Activated T-cell treated with anti-CD3 and anti-CD28 coated beads, Interleukin-2, amount 50 U/mL, for 1 hour (primary cell): ENCODE measurements at regions not wholly inside any gene's neighbourhood (a gene's known extent, or its start where the extent isn't known, plus 50 kb on each side); places are given as distances from the start of the nearest gene placed in this dataset.
"Not testable (repeated sequence)": the region's sequence is repeated elsewhere in the genome, so short reads cannot be mapped to it uniquely, and the experiment has no call there.

ENCODE experiments used
- DNase-seq: peaks from one replicate; pipeline ENCODE4 v3.0.0-alpha.2; 2020

DNA sequence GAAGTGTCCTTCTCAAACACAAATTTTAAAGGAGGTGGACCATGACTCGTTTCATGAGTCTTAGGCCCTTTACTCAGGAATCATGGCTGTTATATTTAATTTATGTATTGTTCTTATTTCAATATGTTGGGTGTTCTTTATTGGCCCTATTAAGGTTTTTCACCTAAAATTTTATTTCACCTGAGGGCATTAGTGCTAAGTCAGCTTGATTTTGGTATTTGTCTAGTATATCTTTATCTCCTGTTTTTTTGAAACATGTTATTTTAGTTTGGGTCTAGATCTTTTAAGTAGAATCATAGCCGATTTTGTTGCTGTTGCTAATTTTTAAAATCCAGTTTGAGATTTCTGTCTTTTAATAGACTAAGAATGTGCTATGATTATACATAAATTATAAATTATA is 430.4 kb downstream of the RPS6KC1 start:
- DNase-seq: no peak

- no peak for DNase-seq
Observed at GRCh38 chr1:213484333-213484732, 433.3 kb downstream of the RPS6KC1 start.

DNA sequence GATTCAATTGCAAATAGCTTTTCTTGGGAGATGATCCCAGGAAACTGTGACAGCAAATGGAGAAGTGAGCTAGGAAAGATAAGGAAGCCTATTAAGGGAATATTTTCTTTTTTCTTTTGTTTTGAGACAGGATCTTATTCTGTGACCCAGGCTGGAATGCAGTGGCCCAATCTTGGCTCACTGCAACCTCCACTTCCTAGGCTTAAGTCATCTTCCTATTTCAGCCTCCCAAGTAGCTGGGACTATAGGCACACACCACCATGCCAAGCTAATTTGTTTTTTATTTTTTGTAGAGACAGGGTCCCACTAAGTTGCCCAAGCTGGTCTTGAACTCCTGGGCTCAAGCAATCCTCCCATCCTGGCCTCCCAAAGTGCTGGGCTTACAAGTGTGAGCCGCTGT is 433.7 kb downstream of the RPS6KC1 start:
- DNase-seq: no peak

DNA sequence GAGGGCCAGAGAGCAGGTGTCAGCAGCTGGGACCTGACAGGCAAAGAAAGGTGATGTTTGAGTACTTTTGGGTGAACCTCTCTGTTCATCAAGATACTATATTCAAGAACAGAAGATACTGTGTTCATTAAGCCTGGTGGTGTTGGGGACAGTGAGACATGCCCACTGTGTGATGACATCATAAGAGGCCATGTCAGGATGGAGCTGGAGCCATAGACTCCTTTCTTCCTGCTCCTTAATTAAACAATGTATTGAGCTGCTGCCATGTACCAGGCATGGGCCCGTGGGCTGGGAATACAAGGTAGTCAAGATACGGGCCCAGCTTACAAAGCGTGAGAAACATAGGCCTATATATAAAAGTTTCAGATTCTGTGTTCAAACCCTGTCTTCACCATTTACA is 435.4 kb downstream of the RPS6KC1 start:
- DNase-seq: no peak

GRCh38 chr1:213491468-213491867 is 440.4 kb downstream of the RPS6KC1 start:
- no peak for DNase-seq

DNA sequence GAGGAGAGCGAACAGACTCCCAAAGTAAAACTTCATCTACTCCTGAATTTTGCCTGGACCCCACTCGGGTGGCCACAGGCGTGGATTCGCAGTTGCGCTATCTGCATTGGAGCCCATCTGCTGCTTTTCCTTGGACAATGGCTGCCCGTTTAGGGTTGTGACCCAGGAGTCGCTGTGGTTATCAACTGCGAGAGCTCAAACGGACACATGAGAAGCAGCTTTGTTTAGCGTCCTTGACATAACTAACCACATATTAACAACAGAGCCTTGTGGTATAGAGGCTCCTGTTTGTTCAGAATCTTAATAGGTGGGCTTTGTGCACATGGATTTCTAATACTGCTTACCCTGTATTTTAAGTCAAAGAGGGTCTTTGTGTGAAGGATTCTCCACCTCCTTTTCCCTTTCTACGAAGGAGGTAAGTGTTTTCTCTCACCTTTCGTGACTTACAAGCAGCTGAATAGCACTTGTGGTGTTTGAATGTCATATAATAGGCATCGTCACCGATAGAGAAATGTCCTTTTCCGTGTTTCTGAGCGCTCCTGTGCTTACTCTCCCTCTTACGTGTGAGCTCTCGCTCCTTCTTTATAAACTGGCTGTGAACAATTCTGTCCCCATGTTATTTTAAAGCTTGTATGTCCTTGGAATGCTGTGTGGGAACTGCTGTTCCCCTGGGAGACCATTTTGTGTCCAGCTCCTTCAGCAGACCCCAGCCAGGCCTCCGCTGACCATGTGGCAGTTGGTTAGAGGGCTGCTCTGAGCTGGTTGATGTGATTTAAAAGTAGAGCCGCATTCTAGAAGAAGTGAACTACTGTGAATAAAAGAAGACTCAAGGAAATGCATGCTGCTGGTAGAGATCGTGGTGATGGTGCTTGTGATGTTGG is 441.4 kb downstream of the RPS6KC1 start:
- DNase-seq: no peak

DNA sequence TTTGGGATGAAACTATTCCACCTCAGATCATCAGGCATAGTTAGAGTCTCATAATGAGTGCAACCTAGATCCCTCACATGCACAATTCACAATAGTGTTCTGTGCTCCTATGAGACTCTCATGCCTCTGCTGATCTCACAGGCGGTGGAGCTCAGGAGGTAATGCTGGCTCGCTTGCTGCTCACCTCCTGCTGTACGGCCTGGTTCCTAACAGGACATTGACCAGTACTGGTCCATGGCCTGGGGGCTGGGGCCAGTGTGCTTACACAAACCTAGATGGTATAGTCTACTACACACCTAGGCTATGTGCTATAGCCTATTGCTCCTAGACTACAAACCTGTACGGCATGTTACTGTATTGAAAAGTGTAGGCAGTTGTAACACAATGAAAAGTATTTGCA is 448.4 kb downstream of the RPS6KC1 start:
- DNase-seq: no peak

DNA sequence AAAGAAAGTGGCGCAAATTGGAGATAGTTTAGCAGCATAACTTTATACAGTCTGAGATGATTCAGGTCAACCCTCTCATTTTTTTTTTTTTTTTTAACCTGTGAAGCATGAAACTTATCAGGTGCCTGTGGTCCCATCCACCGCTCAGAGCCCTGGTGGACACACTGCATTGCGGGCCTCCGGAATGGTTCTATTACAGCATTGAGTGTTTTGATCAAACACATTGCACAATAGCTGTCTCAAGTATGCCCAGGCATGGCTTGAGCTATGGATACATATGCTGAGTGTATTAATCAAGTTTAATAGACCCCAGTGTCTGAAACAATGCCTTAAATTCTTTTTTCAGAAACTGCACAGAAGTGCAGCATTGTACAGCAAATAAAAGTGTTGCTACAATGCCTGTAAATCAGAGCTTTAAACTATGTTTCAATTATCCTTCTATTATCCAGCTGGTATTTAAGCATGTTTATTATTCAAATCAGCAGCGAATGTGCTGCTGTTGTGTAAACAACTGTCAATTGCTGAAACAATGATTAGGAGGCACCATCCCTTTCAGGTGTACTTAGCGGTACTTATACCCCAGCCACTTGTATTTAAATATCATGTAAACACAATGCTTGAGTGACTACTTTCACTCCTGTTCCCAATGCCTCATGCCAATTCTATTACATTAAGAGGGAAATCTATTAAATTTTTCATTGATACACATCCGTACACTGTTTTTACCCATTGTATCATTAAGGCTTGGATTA is 456.6 kb downstream of the RPS6KC1 start:
- DNase-seq: no peak

- no peak for DNase-seq
Observed at GRCh38 chr1:213511173-213511572, 460.1 kb downstream of the RPS6KC1 start.

DNA sequence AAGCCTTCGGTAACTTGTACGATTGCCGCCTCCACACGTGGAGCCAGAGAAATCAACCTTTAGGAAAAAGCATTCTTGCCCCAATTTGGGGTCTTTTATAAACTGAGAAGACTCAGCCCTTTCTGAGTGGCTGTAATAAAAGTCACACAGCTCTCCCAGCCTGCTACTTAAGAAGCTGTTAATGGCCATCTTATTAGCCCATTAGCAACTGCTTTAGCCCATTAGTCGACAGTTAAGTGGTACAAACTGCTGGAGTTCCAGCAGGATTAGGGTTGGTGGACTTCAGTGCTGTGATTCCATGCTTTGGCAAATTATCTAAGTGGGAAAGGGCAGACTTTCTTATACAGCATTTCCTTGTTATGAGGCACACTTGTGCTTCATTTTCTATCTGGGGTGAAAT is 461.3 kb downstream of the RPS6KC1 start:
- no peak for DNase-seq

DNA sequence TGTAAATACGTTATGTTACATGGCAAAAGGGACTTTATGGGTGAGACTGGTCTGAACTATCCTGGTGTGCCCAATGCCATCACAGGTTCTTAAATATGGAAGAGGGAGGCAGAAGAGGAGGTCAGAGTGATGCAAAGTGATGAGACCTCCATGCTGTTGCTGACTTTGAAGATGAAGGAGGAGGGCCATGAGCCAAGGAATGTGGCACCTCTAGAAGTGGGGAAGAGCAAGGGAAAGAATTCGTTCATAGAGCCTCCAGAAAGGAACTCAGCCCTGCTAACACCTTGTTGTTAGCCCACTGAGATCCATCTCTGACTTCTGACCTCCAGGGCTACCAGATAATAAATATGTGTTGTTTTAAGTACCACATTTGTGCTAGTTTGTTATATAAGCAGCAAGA is 462.0 kb downstream of the RPS6KC1 start:
- DNase-seq: no peak

- not testable (repeated sequence) for DNase-seq
Observed at GRCh38 chr1:213514408-213515179, 463.6 kb downstream of the RPS6KC1 start.

GRCh38 chr1:213519098-213519497 is 468.1 kb downstream of the RPS6KC1 start:
- no peak for DNase-seq

GRCh38 chr1:213521206-213521605 is 466.6 kb upstream of the PROX1 start:
- no peak for DNase-seq

DNA sequence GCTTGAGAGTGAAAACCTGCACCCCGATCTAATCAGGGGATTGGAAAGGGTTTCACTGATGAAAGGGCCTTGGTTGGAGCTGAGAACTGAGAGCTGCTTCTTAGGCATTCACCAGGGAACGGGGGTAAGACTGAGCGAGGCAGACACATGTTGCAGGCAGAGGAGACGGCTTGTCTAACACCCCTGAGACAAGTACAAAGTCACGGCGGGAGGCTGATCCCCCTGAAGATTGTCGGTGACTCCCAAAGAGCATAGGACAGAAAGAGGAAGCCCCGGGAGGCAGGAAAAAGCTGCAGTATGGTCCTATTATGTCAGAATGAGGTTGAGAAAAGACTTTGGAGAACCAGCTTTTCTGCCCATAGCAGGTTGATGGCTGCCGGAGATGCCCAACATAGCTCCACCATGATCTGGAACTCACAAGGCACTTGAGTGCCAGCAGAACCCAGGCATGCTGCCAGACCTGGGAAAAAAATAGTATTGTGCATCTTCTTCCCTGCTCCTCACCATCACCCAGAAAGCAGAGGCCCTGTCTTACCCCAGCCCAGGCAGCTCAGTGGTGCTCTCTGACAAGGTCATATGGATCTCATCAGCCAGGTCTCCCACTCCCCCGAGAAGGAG is 463.9 kb upstream of the PROX1 start:
- DNase-seq: no peak

DNA sequence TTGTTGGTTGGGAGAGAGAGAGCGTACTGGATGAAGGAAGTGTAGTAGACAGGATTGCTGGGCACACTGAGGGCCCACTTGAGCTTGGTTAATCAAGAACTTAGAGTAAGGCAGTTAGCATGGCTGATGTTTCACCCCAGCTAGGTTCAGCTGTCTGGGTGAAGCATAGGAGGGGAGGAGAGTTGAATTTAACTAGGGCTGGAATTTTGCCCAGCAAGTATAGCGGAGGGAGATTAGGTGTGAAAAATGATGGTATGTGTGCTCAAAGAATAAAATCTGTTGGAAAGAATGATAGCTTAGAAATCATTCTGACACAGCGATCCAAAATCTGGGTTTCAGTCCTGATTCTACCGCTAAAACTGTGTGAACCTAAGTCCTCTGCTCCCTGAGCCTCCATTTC is 461.5 kb upstream of the PROX1 start:
- no peak for DNase-seq

DNA sequence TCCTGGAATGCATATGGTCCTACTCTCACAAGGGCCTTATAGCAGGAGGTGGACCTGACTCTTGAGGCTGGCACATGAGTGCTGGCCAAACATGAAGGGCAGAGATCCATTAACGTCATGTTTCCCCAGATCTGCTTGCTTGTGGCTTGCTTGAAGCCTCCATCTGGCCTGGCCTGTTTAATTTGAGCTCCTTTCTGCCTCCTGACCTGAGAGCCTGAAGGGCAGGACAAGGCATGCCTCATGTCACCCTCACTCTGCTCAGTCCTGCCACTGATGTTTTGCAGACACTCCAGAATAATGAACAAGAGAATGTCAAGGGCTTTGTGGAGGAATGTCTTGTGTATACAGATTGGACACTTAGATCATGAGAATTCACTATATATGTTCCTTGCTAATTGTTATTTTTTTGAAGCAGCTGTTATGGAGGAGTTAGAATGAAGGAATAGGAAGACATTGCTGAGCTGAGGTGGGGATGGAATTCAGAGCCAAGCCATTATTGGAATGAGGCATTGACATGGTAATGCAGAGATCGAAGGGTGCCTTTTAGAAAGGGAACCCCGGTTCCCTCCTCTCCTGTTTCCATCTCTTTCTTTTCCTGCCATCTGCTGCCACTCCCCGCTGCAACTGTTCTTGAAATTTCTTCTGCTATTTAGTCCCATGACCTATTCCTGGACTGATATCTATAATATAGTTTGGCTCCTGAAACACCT is 457.0 kb upstream of the PROX1 start:
- no peak for DNase-seq

DNA sequence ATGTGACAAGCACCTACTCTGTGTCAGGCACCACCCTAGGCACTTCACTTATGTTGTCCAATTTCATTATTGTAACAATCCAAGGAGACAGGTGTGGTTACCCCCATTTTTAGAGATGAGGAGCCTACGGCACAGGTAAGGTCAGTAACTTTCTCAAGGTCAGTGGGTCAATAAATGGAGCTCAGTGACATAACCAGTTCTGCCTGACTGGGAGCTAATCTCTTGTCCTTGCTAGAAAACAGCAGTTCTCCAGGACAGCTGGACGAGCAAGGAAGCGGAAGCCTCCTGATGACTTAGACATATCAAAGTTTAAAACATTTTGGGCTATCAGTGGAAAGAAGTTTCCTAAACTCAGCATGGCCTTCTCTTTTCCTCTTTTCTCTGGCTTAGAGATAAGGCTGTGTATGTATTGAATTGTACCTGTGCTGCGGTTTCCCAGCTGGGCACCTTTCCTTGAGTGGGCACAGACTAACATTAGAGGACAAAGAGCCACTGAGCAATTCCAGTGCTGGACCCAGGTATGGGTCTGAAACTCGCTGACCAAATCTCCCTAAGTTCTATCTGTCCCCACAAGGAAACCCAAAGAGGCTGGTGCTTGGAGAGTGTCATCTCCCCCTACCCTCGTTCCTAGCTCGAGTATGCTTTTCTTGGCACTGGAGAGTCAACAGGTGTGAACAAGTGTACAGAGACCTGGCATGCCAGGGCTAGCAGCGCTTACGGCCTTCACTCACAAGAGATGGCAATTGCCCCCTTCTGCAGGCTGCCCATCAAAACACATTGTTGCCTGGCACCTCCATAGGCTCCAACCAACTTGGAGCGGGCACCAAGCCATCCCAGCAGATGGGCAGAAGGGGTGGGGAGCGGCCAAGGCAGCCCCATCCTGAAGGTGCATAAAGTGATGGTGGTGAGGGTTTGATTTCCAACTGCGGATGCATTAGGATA is 456.1 kb upstream of the PROX1 start:
- no peak for DNase-seq

- no peak for DNase-seq
Observed at GRCh38 chr1:213533125-213533524, 454.6 kb upstream of the PROX1 start.

GRCh38 chr1:213535679-213536078 is 452.1 kb upstream of the PROX1 start:
- DNase-seq: no peak

GRCh38 chr1:213538251-213538650 is 449.5 kb upstream of the PROX1 start:
- DNase-seq: no peak
